ENCODE measurements at regions not wholly inside any gene's neighbourhood (a gene's known extent, or its start where the extent isn't known, plus 50 kb on each side); places are given as distances from the start of the nearest gene placed in this dataset.
"Not testable (repeated sequence)": the region's sequence is repeated elsewhere in the genome, so short reads cannot be mapped to it uniquely, and the experiment has no call there.

DNA sequence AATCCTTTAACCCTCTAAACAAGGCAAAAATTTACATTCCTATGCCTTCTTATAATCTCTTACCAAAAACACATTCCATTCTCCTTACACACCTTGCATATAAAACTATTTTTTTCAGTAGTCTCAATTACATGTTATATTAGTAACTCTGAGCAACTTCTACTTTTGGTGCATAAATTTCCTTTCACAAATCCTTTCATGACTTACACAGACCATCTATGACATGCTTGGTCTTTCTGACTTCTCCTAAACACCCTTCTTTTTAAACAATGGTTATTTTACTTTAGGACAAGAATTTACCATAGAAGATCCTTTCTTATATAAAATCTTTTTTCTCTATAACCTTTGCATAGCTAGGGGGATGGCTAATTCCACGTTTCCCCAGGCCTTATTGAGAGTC lies 208.0 kb upstream of the ARRDC3 start:
- no peak for DNase-seq
- intact Hi-C loops (cut with DNase I) = no loop called here
- ATAC-seq = no peak

GRCh38 chr5:91586232-91586631 lies 203.1 kb upstream of the ARRDC3 start:
- no peak for ATAC-seq
- intact Hi-C loops (cut with DNase I) = no loop called here
- DNase-seq = no peak

DNA sequence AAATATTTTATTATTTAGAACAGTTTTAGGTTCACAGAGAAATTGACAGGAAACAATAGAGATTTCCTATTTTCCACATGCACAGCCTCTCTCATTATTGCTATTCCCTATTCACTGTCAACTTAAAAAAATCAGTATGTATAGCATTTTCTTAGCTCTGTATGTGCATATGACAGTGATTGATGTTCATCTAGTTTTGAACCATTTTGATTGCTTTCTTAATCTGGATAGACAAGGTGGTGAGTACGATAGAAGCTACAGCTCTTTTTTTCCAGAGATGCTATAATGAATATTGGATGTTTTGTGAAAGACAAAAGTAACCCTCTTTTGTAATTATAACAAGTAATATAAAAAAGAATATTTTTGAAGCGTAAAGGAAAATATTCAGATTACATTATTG lies 201.2 kb upstream of the ARRDC3 start:
- no peak for ATAC-seq
- intact Hi-C loops (cut with DNase I) = no loop called here
- DNase-seq = no peak

GRCh38 chr5:91566012-91566411 lies 182.9 kb upstream of the ARRDC3 start:
- DNase-seq; intact Hi-C loops (cut with DNase I); ATAC-seq: not testable (repeated sequence)

DNA sequence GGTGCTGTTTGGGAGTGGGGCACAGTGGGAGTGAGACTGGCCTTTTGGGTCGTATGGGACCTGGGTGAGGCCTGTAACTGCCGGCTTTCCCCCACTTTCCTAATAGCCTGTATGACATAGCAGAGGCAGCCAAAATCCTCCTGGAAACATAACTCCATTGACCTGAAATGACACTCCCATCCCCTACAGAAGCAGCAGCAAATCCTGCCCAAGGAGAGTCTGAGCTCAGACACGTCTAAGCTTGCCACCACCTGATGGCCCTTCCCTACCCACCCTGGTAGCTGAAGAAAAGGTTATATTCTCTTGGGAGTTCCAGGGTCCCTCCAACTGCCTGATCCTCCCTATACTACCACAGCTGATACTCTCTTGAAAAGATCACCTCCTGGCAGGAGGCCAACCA lies 179.8 kb upstream of the ARRDC3 start:
- DNase-seq = no peak
- no peak for ATAC-seq
- intact Hi-C loops (cut with DNase I) = no loop called here

GRCh38 chr5:91541696-91542095 lies 158.6 kb upstream of the ARRDC3 start:
- DNase-seq (no peak), ATAC-seq (no peak)
- intact Hi-C loops (cut with DNase I) = no loop called here

DNA sequence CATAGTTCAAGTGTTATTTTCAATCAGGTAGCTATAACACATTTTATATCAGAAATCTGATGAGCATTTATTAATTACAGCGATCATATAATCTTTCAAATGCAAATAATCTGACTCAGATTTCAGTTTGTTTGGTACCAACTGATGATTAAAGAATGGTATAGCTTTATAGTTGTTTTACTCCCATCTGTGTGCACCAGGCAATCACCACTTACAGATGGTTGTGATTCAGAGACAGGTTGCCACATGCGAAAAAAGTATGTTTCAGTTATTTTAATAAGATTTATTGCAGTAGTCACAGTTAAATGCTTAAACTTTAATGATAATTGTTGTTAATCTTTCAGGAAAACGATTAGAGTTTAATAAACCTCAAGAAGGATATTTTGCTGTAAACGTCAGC lies 155.1 kb upstream of the ARRDC3 start:
- intact Hi-C loops (cut with DNase I) = no loop called here
- ATAC-seq (no peak), DNase-seq (no peak)

DNA sequence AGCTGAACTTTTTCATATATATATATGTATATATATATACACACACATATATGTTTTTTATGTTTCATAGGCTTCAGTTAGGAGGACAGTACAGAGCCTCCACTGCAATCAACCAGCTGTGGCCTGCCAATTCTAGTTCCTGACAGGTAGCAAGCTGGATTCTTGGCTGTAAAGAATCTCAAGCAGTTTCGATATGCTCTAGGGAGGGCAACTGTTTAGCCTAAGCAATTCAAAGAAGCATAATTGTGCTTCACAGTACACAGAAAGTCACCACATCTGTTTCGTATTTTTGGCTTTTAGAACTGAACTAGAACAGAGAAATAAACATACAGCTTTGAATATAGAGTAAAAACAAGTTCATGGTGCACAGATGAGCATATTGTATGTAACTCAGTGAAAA lies 152.4 kb upstream of the ARRDC3 start:
- intact Hi-C loops (cut with DNase I) = no loop called here
- DNase-seq (no peak), ATAC-seq (no peak)

DNA sequence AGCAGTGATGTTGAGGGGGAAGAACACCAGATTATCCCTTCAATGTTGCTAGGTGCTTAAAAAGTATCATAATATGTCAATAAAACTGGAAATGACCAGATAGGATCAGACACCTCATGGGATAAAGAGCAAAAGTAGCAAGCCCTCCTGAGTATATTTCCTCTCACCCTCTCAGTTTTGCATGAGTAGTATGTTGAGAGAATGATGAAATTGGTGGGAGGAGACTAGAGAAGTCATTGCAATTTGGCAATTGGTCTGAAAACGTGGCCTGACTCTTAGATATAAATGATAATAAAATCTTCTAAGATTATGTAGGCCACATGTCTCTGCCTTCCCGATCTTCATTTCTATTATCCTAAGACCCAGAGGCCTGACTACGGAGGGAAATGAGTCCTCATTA lies 151.2 kb upstream of the ARRDC3 start:
- DNase-seq (no peak), ATAC-seq (no peak)
- intact Hi-C loops (cut with DNase I) = no loop called here

DNA sequence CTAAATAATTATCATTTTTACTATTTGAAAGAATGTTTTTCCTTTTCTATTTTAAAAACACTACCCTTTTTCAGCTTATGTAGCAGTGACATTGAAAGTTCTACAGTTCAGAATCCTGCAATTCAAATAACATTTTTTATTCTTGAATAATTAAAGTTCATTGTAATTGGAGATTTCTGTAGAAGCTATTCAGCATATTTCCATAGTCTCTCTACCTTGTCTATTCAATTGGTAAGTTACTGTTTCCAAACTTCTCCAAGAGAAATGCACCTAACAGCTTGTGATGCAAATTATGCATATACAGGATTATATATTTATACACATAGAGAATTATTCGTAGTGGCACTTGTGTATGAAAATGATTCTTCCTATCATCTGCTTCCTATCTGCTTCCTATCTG lies 149.7 kb upstream of the ARRDC3 start:
- no peak for DNase-seq
- intact Hi-C loops (cut with DNase I) = no loop called here
- no peak for ATAC-seq

GRCh38 chr5:91532281-91532680 lies 149.2 kb upstream of the ARRDC3 start:
- DNase-seq = no peak
- ATAC-seq = no peak
- intact Hi-C loops (cut with DNase I) = no loop called here

- ATAC-seq (no peak), DNase-seq (no peak)
- intact Hi-C loops (cut with DNase I) = no loop called here
These were observed 145.7 kb upstream of the ARRDC3 start for GRCh38 chr5:91528831-91529230.

GRCh38 chr5:91521785-91522184 lies 138.7 kb upstream of the ARRDC3 start:
- intact Hi-C loops (cut with DNase I) = no loop called here
- DNase-seq (no peak), ATAC-seq (no peak)

DNA sequence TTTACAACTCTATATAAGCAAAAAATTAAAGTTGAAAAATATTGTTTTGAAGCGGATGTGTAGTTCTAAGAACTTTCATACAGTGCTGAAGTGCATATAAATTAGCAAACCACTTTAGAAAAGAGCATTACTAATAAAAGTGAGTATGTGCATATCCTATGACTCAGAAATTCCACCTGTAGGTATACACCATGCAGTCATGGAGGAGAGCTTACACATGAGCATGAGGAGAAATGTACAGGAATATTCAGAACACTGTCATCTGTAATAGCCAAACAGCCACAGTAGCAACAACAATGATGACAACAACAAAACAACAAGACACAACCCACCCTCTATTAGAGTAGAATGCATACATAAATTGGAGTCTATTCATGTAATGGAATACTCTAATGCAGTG lies 138.2 kb upstream of the ARRDC3 start:
- intact Hi-C loops (cut with DNase I) = no loop called here
- ATAC-seq = no peak
- no peak for DNase-seq

DNA sequence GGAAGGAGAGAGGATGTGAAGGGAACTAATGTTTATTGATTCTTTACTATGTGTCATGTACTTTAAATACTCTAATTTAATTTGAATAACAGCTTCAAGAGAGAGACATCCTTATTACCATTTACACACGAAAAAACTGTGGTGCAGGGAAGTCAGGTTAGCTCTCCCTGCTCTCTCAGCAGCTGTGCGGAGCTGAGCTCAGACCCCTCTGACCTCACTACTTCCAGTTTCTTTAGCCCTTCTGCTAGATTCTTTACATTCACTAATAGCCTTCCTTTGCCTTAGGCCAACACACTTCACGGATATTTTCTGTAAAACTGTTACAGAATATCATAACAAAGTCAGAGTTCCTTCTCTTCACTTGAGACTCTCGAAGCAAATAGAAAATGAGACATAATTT lies 131.3 kb upstream of the ARRDC3 start:
- ATAC-seq = no peak
- DNase-seq = no peak
- intact Hi-C loops (cut with DNase I) = no loop called here

DNA sequence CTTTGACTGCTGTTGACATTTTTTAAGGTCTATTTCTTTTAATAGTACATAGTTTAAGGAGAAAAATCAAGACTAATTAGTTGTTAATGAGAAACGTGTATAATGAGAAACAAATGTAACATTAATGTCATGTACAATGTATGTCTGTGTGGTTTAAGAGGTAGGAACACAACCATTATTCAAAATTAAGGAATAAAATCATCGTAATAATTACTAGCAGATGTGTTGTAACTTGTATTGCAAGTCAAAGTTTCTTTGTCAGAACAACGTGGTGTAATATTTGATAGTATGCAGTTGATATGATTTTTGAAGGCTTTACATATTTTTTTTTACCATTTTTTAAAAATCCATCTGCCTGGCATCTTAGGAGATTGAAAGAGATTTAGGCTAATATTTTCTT lies 120.2 kb upstream of the ARRDC3 start:
- no peak for ATAC-seq
- no peak for DNase-seq
- intact Hi-C loops (cut with DNase I) = no loop called here

DNA sequence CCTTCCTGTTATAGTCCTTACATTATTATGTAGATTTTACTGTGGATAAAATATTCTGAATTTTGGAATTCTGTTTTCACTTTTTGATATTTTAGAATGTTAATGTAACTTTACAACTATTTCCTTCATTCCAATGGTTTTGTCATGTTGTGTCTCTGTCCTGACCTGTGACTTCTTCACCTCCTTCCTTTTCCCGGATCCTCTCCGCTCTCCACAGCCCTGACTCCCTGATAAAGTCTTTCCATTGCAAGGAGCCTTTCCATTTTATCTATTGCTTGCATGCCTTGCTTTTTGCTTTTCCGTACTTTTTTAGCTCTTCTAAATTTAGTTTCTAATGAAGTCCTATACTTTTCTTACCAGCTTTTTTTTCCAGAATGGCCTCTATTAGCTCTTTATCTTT lies 117.6 kb upstream of the ARRDC3 start:
- no peak for ATAC-seq
- no peak for DNase-seq
- intact Hi-C loops (cut with DNase I) = no loop called here

- intact Hi-C loops (cut with DNase I) = no loop called here
- ATAC-seq (no peak), DNase-seq (no peak)
These were observed 116.9 kb upstream of the ARRDC3 start for GRCh38 chr5:91499943-91500531.

DNA sequence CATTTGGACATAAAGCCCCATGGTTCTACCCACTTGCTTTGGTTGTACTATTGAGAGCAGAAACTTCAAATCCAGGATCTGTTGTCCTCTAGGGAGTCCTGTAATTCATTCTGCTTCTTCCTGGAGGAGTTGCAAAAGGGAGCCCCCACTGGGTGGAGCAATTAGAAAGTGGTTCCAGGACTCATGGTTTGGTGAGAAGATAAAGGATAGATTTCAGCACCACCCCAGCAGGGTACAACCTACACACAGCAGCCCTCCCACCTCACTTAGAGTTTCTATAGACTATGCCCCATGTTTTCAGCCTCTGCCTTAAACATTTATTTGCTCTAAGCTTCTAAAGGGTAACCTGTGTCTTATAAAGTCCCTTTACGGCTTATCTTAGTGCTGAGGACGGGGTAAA lies 112.6 kb upstream of the ARRDC3 start:
- intact Hi-C loops (cut with DNase I) = no loop called here
- ATAC-seq = no peak

DNA sequence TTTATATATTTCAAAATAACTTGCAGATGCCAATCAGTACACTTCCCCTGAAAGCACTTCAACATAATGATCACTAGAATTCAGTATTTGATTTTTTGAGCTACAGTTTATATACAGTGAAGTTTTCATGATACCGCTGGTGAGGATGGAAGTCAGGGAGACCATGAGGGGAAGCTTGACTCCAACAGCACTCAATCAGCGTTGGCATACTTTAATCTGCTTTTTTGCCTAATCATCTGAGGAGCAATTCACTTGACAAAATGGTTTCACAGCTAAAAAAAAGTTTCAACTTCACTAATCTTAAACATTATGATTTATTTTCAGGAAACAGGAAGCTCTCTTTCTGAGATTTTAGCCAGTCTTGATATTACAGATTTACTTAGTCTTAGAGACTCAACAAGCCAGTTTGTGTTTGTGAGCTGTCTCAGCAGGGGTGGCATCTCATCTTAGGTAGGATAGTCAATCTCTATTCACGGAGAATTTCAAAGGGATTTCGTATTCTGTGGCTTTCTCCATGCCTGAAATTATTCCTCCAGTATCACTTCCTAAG lies 111.4 kb upstream of the ARRDC3 start:
- no peak for ATAC-seq
- no peak for DNase-seq
- intact Hi-C loops (cut with DNase I) = no loop called here

More for the DNA sequence above, 112.6 kb upstream of the ARRDC3 start:
- no peak for DNase-seq

- intact Hi-C loops (cut with DNase I) = no loop called here
- no peak for ATAC-seq
- no peak for DNase-seq
These were observed 110.0 kb upstream of the ARRDC3 start for GRCh38 chr5:91493086-91493485.

DNA sequence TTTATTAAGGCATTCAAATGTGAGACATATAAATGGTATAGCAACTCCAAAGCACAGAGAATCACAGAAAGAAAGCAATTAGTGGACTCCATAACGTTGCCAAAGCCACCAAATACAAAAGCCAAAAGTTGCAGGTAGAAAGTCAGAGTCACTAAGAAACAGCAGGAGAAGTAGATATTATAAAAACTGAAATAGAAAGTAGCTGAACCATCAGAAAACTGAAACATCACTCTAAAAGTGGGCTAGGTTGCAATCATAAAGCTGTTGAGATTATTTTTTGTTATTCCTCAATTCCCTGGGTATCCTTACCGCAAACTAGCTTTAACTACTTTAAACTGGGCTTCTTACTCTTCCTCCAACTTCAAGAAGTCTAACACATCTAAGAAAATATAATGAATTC lies 108.1 kb upstream of the ARRDC3 start:
- intact Hi-C loops (cut with DNase I) = no loop called here
- ATAC-seq (no peak), DNase-seq (no peak)

Data from left cardiac atrium (tissue), 4 donors.